Breast epithelium (tissue), 3 donors: ENCODE measurements at regions not wholly inside any gene's neighbourhood (a gene's known extent, or its start where the extent isn't known, plus 50 kb on each side); places are given as distances from the start of the nearest gene placed in this dataset.

Experiments
- POLR2A ChIP-seq: fragments of 450-650 bp; IDR thresholded peaks from one replicate; pipeline ENCODE4 v1.6.1; 2016; ENCODE audit warnings: antibody characterized with exemption, mild to moderate bottlenecking, moderate library complexity
- POLR2AphosphoS5 ChIP-seq, 3 donors: sonication (generic); formaldehyde crosslinking; IDR thresholded peaks; one replicate each; pipeline ENCODE4 v1.6.1; 2017; ENCODE audit warnings: antibody characterized with exemption in 3 of 3
- TF ChIP-seq, protein P1 (sequence below), 3 donors: fragments of 450-650 bp; IDR thresholded peaks; one replicate each; pipeline ENCODE4 v1.5.1; 2016 to 2017; ENCODE audit warnings: antibody characterized with exemption in 3 of 3, mild to moderate bottlenecking in 3 of 3, moderate library complexity in 3 of 3

DNA sequence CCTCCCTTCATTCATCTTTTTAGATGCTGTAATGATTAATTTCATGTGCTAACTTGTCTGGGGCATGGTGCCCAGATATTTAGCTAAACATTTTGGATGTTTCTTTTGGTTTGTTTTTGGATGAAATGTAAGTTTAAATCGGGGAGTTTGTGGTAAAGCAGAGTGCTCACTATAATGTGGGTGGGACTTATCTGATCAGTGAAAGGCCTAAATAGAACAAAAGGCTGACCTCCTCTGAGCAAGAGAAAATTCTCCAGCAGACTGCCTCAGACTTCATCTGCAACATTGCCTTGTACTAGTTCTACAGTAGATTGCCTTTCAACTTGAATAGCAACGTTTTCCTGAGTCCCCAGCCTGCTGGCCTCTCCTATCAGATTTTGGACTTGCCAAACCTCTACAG, 183.6 kb downstream of the S1PR1 start:
- TF ChIP-seq, protein P1, sequence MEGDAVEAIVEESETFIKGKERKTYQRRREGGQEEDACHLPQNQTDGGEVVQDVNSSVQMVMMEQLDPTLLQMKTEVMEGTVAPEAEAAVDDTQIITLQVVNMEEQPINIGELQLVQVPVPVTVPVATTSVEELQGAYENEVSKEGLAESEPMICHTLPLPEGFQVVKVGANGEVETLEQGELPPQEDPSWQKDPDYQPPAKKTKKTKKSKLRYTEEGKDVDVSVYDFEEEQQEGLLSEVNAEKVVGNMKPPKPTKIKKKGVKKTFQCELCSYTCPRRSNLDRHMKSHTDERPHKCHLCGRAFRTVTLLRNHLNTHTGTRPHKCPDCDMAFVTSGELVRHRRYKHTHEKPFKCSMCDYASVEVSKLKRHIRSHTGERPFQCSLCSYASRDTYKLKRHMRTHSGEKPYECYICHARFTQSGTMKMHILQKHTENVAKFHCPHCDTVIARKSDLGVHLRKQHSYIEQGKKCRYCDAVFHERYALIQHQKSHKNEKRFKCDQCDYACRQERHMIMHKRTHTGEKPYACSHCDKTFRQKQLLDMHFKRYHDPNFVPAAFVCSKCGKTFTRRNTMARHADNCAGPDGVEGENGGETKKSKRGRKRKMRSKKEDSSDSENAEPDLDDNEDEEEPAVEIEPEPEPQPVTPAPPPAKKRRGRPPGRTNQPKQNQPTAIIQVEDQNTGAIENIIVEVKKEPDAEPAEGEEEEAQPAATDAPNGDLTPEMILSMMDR (IDR thresholded peaks at IDR 0.05) = no peak
- TF ChIP-seq POLR2A (no peak), POLR2AphosphoS5 (IDR thresholded peaks at IDR 0.05) (no peak)
